GM20000 (cell line): ENCODE measurements at regions not wholly inside any gene's neighbourhood (a gene's known extent, or its start where the extent isn't known, plus 50 kb on each side); places are given as distances from the start of the nearest gene placed in this dataset.

Source experiments
- DNase-seq: peaks from one replicate; pipeline ENCODE4 v3.0.0; 2012; ENCODE audit warnings: low spot score
- CTCF ChIP-seq: IDR thresholded peaks from 2 replicates; pipeline ENCODE4 v1.5.1; 2012; ENCODE audit warnings: mild to moderate bottlenecking, control low read depth; ENCODE audit errors: extremely low read depth, missing control alignments

- no peak for DNase-seq
- TF ChIP-seq CTCF, result no peak
These were observed 326.4 kb downstream of the MEI4 start for GRCh38 chr6:77979204-77979603.

GRCh38 chr6:77986380-77987034 lies 333.7 kb downstream of the MEI4 start:
- TF ChIP-seq CTCF, result no peak
- no peak for DNase-seq

GRCh38 chr6:77987035-77987384 lies 334.2 kb downstream of the MEI4 start:
- DNase-seq, result no peak

DNA sequence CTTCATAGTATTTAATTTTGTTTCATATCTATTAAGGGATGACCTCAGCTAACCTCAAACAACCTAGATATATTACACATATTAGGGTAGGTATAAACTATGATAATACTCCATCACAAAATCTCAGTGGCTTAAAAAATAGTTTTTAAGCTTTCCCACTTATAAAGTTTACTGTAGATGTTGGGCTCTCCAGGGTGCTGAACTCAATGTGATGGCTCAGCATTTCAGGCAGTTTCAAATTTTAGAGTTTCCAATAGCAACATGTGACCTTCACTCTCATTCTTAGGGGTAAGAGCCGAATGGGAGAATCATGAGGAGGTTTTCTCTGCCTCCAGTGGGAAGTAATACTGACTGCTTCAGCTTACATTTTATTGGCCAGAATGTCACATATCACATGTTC lies 357.3 kb downstream of the MEI4 start:
- TF ChIP-seq CTCF, result no peak

More at GRCh38 chr6:77987035-77987384, 334.2 kb downstream of the MEI4 start:
- no peak for TF ChIP-seq CTCF

GRCh38 chr6:78020586-78020985 lies 367.7 kb downstream of the MEI4 start:
- no peak for DNase-seq
- no peak for TF ChIP-seq CTCF

More for the DNA sequence above, 357.3 kb downstream of the MEI4 start:
- DNase-seq, result no peak

GRCh38 chr6:78025502-78025901 lies 372.7 kb downstream of the MEI4 start:
- DNase-seq, result no peak
- TF ChIP-seq CTCF, result no peak

- no peak for TF ChIP-seq CTCF
- DNase-seq, result no peak
These were observed 378.4 kb downstream of the MEI4 start for GRCh38 chr6:78031228-78031627.
